Motor neuron (in vitro differentiated cells): ENCODE measurements at regions not wholly inside any gene's neighbourhood (a gene's known extent, or its start where the extent isn't known, plus 50 kb on each side); places are given as distances from the start of the nearest gene placed in this dataset.
"Not testable (repeated sequence)": the region's sequence is repeated elsewhere in the genome, so short reads cannot be mapped to it uniquely, and the experiment has no call there.

Experiments
- ATAC-seq, 8 experiments: fragments of 200-7000 bp; cut with Tn5 transposase; replicated peaks in 6 of 8; 2 replicates each; pipeline ENCODE4 v1.8.0; 2021; ENCODE audit warnings: mild to moderate bottlenecking in 8 of 8, moderate library complexity in 8 of 8
- H3K27ac ChIP-seq, 2 donors: fragments of 250-450 bp; sonication (Bioruptor Pico); 2 replicates each; pipeline ENCODE4 v1.9.0; 2021; ENCODE audit warnings: antibody characterized with exemption in 2 of 2, mild to moderate bottlenecking in 2 of 2, moderate library complexity in 1 of 2
- H3K4me1 ChIP-seq, 2 donors: fragments of 250-450 bp; sonication (Bioruptor Pico); replicated peaks in 1 of 2; 2 replicates each; pipeline ENCODE4 v1.6.1; 2021; ENCODE audit warnings: antibody characterized with exemption in 2 of 2, mild to moderate bottlenecking in 2 of 2, moderate library complexity in 1 of 2
- H3K4me3 ChIP-seq, 5 donors: fragments of 250-450 bp; sonication (Bioruptor Pico); 2 replicates each; pipeline ENCODE4 v1.9.0; 2021; ENCODE audit warnings: antibody characterized with exemption in 5 of 5, mild to moderate bottlenecking in 5 of 5, moderate library complexity in 4 of 5
- WGBS, 10 experiments: fragments of 450-650 bp; shearing (Covaris generic); methylation state at CpG; one replicate each; pipeline ENCODE4 v1.0.0; 2022; 5-methylcytosine and 5-hydroxymethylcytosine counted together
- in situ Hi-C, 9 experiments: fragments of 400-800 bp; cut with MboI; loops; one replicate each; pipeline ENCODE4 v1.15.0; 2021; ENCODE audit warnings: low sequenced_read_pairs in 9 of 9, low pct_unique_long_range_greater_than_20kb in 2 of 9; ENCODE audit not compliant: unreplicated experiment in 9 of 9

- no peaks in the 10 kb centered on the region for H3K4me1 ChIP-seq
- no peak for ATAC-seq
- in situ Hi-C loops: no loop called here
- WGBS, 10 experiments: 0 to 83% (median 47%) methylated on average over 1 to 2 of the region's 2 CpGs
- no peak overlapping the region for H3K27ac ChIP-seq
- H3K4me3 ChIP-seq: no peak overlapping the region
These were observed 167.7 kb upstream of the PTGFR start for GRCh38 chr1:78322928-78323680.

GRCh38 chr1:78325293-78325692, 165.5 kb upstream of the PTGFR start:
- WGBS, 10 experiments: 59 to 100% (median 80%) methylated on average over 1 to 3 of the region's 3 CpGs; no CpG with 5 or more reads in 2 of the 10 experiments
- Histone ChIP-seq H3K4me3 (no peak overlapping the region), H3K4me1 (no peaks in the 10 kb centered on the region), H3K27ac (no peak overlapping the region)
- in situ Hi-C loops: no loop called here
- no peak for ATAC-seq

- H3K27ac ChIP-seq: no peak overlapping the region
- in situ Hi-C loops: no loop called here
- no peaks in the 10 kb centered on the region for H3K4me1 ChIP-seq
- no peak for ATAC-seq
- H3K4me3 ChIP-seq: no peak overlapping the region
- WGBS, 10 experiments: 52 to 100% (median 83%) methylated on average over 2 to 5 of the region's 5 CpGs; no CpG with 5 or more reads in 1 of the 10 experiments
These were observed 161.3 kb upstream of the PTGFR start for GRCh38 chr1:78329475-78329874.

GRCh38 chr1:78331799-78332198, 159.0 kb upstream of the PTGFR start:
- in situ Hi-C loops: no loop called here
- H3K4me1 ChIP-seq: no peaks in the 10 kb centered on the region
- no peak overlapping the region for H3K27ac ChIP-seq
- ATAC-seq: no peak
- no peak overlapping the region for H3K4me3 ChIP-seq
- 22 to 88% (median 65%) methylated on average over 1 of the region's 1 CpG; no CpG with 5 or more reads in 1 of the 10 experiments for WGBS, 10 experiments

GRCh38 chr1:78333502-78333901, 157.3 kb upstream of the PTGFR start:
- WGBS, 10 experiments: 0 to 74% (median 24%) methylated on average over 1 to 4 of the region's 4 CpGs; no CpG with 5 or more reads in 2 of the 10 experiments
- peak in 1 of 8 experiments; percentile 64 for ATAC-seq
- in situ Hi-C loops: no loop called here
- no peaks in the 10 kb centered on the region for H3K4me1 ChIP-seq
- H3K4me3 ChIP-seq: no peak overlapping the region
- no peak overlapping the region for H3K27ac ChIP-seq

GRCh38 chr1:78334114-78334513, 156.7 kb upstream of the PTGFR start:
- Histone ChIP-seq H3K27ac (no peak overlapping the region), H3K4me1 (no peaks in the 10 kb centered on the region), H3K4me3 (no peak overlapping the region)
- WGBS, 10 experiments: 50 to 94% (median 77%) methylated on average over 1 to 2 of the region's 2 CpGs
- no peak for ATAC-seq
- in situ Hi-C loops: no loop called here

GRCh38 chr1:78334952-78335351, 155.8 kb upstream of the PTGFR start:
- Histone ChIP-seq H3K4me1 (no peaks in the 10 kb centered on the region), H3K27ac (no peak overlapping the region), H3K4me3 (no peak overlapping the region)
- no peak for ATAC-seq
- in situ Hi-C loops: no loop called here
- WGBS, 10 experiments: 9 to 90% (median 77%) methylated on average over 2 to 4 of the region's 4 CpGs

- WGBS, 10 experiments: 67 to 89% (median 83%) methylated on average over 1 to 3 of the region's 3 CpGs; no CpG with 5 or more reads in 3 of the 10 experiments
- H3K4me1 ChIP-seq, ATAC-seq, in situ Hi-C loops, H3K4me3 ChIP-seq, H3K27ac ChIP-seq: not testable (repeated sequence)
These were observed 154.0 kb upstream of the PTGFR start for GRCh38 chr1:78336751-78337150.

- Histone ChIP-seq H3K4me1 (no peaks in the 10 kb centered on the region), H3K27ac (no peak overlapping the region), H3K4me3 (no peak overlapping the region)
- in situ Hi-C loops: no loop called here
- ATAC-seq: peak in 4 of 8 experiments; percentile 32 to 73 (median 44)
- WGBS, 10 experiments: 0 to 100% (median 50%) methylated on average over 1 of the region's 1 CpG; no CpG with 5 or more reads in 4 of the 10 experiments
These were observed 151.3 kb upstream of the PTGFR start for GRCh38 chr1:78339490-78339889.

- ATAC-seq: peak in 3 of 8 experiments; percentile 60 to 94 (median 74)
- in situ Hi-C loops: no loop called here
- Histone ChIP-seq H3K4me3 (no peak overlapping the region), H3K4me1 (no peaks in the 10 kb centered on the region), H3K27ac (no peak overlapping the region)
These were observed 150.8 kb upstream of the PTGFR start for GRCh38 chr1:78340006-78340405.

GRCh38 chr1:78348496-78349284, 142.1 kb upstream of the PTGFR start:
- Histone ChIP-seq H3K4me3 (no peak overlapping the region), H3K27ac (no peak overlapping the region), H3K4me1 (no peaks in the 10 kb centered on the region)
- no peak for ATAC-seq
- in situ Hi-C loops: no loop called here

GRCh38 chr1:78351551-78352216, 139.1 kb upstream of the PTGFR start:
- H3K4me1 ChIP-seq: no peaks in the 10 kb centered on the region
- WGBS, 10 experiments: 0 to 100% (median 82%) methylated on average over 1 to 2 of the region's 2 CpGs; no CpG with 5 or more reads in 2 of the 10 experiments
- no peak overlapping the region for H3K27ac ChIP-seq
- no peak overlapping the region for H3K4me3 ChIP-seq
- ATAC-seq: no peak
- in situ Hi-C loops: no loop called here

GRCh38 chr1:78355656-78356055, 135.1 kb upstream of the PTGFR start:
- Histone ChIP-seq H3K4me1 (no peaks in the 10 kb centered on the region), H3K4me3 (no peak overlapping the region), H3K27ac (no peak overlapping the region)
- in situ Hi-C loops: no loop called here
- 0 to 89% (median 85%) methylated on average over 1 of the region's 1 CpG; no CpG with 5 or more reads in 6 of the 10 experiments for WGBS, 10 experiments
- ATAC-seq: no peak
